Body of pancreas (tissue), 4 donors: ENCODE measurements at regions not wholly inside any gene's neighbourhood (a gene's known extent, or its start where the extent isn't known, plus 50 kb on each side); places are given as distances from the start of the nearest gene placed in this dataset.

Experiments used
- ATAC-seq: fragments of 150-250 bp; one replicate; pipeline ENCODE4 v1.9.1; 2016
- DNase-seq, 4 donors: peaks; one replicate each; pipeline ENCODE4 v3.0.0-alpha.2; 2019
- H3K27ac ChIP-seq, 4 donors: fragments of 200-600 bp; sonication (generic); 1 replicate in 3 of 4; 2 replicates in 1 of 4; pipeline versions ENCODE4 v1.5.1 to v1.6.1; 2016 to 2019; ENCODE audit warnings: mild to moderate bottlenecking in 1 of 4, mixed read lengths in 1 of 4, moderate library complexity in 1 of 4
- H3K27me3 ChIP-seq, 2 donors: fragments of 200-600 bp; sonication (generic); one replicate each; pipeline ENCODE4 v1.6.0; 2016; ENCODE audit warnings: mild to moderate bottlenecking in 1 of 2
- H3K36me3 ChIP-seq, 2 donors: fragments of 200-600 bp; sonication (generic); replicated peaks in 1 of 2; 2 replicates each; pipeline ENCODE4 v1.5.1; 2016; ENCODE audit warnings: low read depth in 2 of 2; ENCODE audit not compliant: insufficient read depth in 1 of 2
- H3K4me1 ChIP-seq: fragments of 200-600 bp; sonication (generic); one replicate; pipeline ENCODE4 v1.6.0; 2016
- H3K4me3 ChIP-seq, 2 donors: fragments of 200-600 bp; sonication (generic); 1 replicate in 1 of 2; 2 replicates in 1 of 2; pipeline ENCODE4 v1.5.1; 2016 to 2019
- H3K9me3 ChIP-seq, 3 donors: fragments of 200-600 bp; sonication (generic); 1 replicate in 2 of 3; 2 replicates in 1 of 3; pipeline ENCODE4 v1.5.1; 2016
- POLR2A ChIP-seq, 3 donors: fragments of 450-650 bp; IDR thresholded peaks; one replicate each; pipeline ENCODE4 v1.6.1; 2016; ENCODE audit warnings: antibody characterized with exemption in 3 of 3, mild to moderate bottlenecking in 2 of 3
- WGBS, 2 donors: methylation state at CpG; one replicate each; pipeline ENCODE4 v1.1.5; 2017; 5-methylcytosine and 5-hydroxymethylcytosine counted together
- intact Hi-C: fragments of 100-400 bp; cut with DNase I; formaldehyde crosslinking; loops from one replicate; pipeline ENCODE4 v1.15.1; 2023
- TF ChIP-seq, protein P1 (sequence below), 7 experiments: fragments of 450-650 bp in 4 of 7; fragments of 200-600 bp in 3 of 7; sonication (generic) in 3 of 7; IDR thresholded peaks; one replicate each; pipeline ENCODE4 v1.5.1; 2016 to 2019; ENCODE audit warnings: antibody characterized with exemption in 7 of 7

DNA sequence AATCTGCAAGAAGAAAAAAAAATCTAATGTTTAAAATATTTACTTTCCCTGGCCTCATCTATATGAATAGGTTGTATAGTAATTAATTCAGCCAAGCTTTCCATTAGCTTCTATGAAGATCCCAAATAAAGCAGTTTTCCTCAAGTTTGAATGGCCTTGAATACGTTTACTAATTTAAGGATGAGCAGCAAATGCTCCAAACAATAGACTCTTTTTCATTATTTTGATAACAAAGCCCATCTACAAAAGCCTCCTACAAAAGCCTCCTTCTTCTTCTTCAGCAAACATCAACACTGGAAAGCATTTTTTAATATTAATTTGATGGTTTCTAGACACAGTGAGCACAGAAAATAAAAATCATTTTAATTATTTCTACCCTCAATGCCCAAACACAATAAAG lies 1130.3 kb upstream of the CNTN5 start:
- TF ChIP-seq POLR2A (IDR thresholded peaks at IDR 0.05), result no peak
- TF ChIP-seq, protein P1, sequence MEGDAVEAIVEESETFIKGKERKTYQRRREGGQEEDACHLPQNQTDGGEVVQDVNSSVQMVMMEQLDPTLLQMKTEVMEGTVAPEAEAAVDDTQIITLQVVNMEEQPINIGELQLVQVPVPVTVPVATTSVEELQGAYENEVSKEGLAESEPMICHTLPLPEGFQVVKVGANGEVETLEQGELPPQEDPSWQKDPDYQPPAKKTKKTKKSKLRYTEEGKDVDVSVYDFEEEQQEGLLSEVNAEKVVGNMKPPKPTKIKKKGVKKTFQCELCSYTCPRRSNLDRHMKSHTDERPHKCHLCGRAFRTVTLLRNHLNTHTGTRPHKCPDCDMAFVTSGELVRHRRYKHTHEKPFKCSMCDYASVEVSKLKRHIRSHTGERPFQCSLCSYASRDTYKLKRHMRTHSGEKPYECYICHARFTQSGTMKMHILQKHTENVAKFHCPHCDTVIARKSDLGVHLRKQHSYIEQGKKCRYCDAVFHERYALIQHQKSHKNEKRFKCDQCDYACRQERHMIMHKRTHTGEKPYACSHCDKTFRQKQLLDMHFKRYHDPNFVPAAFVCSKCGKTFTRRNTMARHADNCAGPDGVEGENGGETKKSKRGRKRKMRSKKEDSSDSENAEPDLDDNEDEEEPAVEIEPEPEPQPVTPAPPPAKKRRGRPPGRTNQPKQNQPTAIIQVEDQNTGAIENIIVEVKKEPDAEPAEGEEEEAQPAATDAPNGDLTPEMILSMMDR (IDR thresholded peaks at IDR 0.05), result no peak
- DNase-seq, result no peak
- Histone ChIP-seq H3K9me3 (no peaks in the 10 kb centered on the region), H3K4me1 (no peaks in the 10 kb centered on the region), H3K27me3 (no peaks in the 10 kb centered on the region), H3K27ac (no peak overlapping the region), H3K36me3 (no peaks in the 10 kb centered on the region), H3K4me3 (no peak overlapping the region)
- intact Hi-C loops, result no loop called here
- WGBS, 2 donors, result 33% methylated on average over 1 of the region's 1 CpG
- ATAC-seq, result no peak

GRCh38 chr11:97893612-97894011 lies 1127.1 kb upstream of the CNTN5 start:
- intact Hi-C loops, result no loop called here
- no peak overlapping the region for H3K4me3 ChIP-seq
- H3K9me3 ChIP-seq, result no peaks in the 10 kb centered on the region
- 31 to 33% methylated on average over 2 of the region's 2 CpGs for WGBS, 2 donors
- TF ChIP-seq, protein P1 (IDR thresholded peaks at IDR 0.05), result no peak
- TF ChIP-seq POLR2A (IDR thresholded peaks at IDR 0.05), result no peak
- H3K4me1 ChIP-seq, result no peaks in the 10 kb centered on the region
- DNase-seq (no peak), ATAC-seq (no peak)
- no peaks in the 10 kb centered on the region for H3K36me3 ChIP-seq
- no peaks in the 10 kb centered on the region for H3K27me3 ChIP-seq
- H3K27ac ChIP-seq, result no peak overlapping the region

- intact Hi-C loops, result no loop called here
- H3K27ac ChIP-seq, result no peak overlapping the region
- DNase-seq (no peak), ATAC-seq (no peak)
- H3K36me3 ChIP-seq, result no peaks in the 10 kb centered on the region
- no peak for TF ChIP-seq POLR2A (IDR thresholded peaks at IDR 0.05)
- TF ChIP-seq, protein P1 (IDR thresholded peaks at IDR 0.05), result no peak
- no peaks in the 10 kb centered on the region for H3K27me3 ChIP-seq
- H3K4me1 ChIP-seq, result no peaks in the 10 kb centered on the region
- H3K4me3 ChIP-seq, result no peak overlapping the region
- WGBS, 2 donors, result 63 to 67% methylated on average over 2 of the region's 2 CpGs
- H3K9me3 ChIP-seq, result no peaks in the 10 kb centered on the region
Observed at GRCh38 chr11:97894978-97895377, 1125.8 kb upstream of the CNTN5 start.

- Histone ChIP-seq H3K36me3 (no peaks in the 10 kb centered on the region), H3K9me3 (no peaks in the 10 kb centered on the region), H3K27ac (no peak overlapping the region), H3K4me3 (no peak overlapping the region), H3K27me3 (no peaks in the 10 kb centered on the region), H3K4me1 (no peaks in the 10 kb centered on the region)
- TF ChIP-seq, protein P1 (IDR thresholded peaks at IDR 0.05), result no peak
- TF ChIP-seq POLR2A (IDR thresholded peaks at IDR 0.05), result no peak
- 54 to 69% methylated on average over 3 of the region's 3 CpGs for whole genome bisulfite sequencing, 2 donors
- DNase-seq, result no peak
- intact Hi-C loops, result no loop called here
- no peak for ATAC-seq
Observed at GRCh38 chr11:97895572-97895971, 1125.2 kb upstream of the CNTN5 start.

GRCh38 chr11:97902828-97903227 lies 1117.9 kb upstream of the CNTN5 start:
- Histone ChIP-seq H3K4me3 (no peak overlapping the region), H3K4me1 (no peaks in the 10 kb centered on the region), H3K9me3 (no peaks in the 10 kb centered on the region), H3K27me3 (no peaks in the 10 kb centered on the region), H3K36me3 (no peaks in the 10 kb centered on the region), H3K27ac (no peak overlapping the region)
- TF ChIP-seq, protein P1 (IDR thresholded peaks at IDR 0.05), result no peak
- TF ChIP-seq POLR2A (IDR thresholded peaks at IDR 0.05), result no peak
- no peak for ATAC-seq
- 60 to 73% methylated on average over 1 of the region's 1 CpG for WGBS, 2 donors
- no peak for DNase-seq
- intact Hi-C loops, result no loop called here
